ENCODE measurements at regions not wholly inside any gene's neighbourhood (a gene's known extent, or its start where the extent isn't known, plus 50 kb on each side); places are given as distances from the start of the nearest gene placed in this dataset.

DNA sequence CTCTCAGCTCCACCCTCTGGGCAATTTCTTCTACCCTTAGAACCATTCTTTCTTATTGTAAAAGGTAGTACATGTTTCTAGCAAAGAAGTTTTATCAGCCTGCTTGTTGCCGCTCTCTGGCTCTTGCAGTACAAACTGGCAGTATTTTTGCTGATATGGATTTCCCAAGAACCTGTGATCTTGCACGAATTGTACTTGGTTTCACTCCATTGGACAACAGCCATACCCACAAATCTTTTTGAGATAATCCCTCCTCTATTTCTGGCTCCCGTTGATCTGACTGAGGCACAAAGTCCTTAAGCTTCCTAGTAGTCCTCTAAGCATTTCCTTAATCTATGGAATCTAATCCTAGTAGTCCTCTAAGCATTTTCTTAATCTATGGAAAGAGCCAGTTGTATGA lies 487.0 kb upstream of the PTCHD4 start:
- Histone ChIP-seq H2AFZ (ENCODE audit: control insufficient read depth, low read depth, low read length) (no peak overlapping the region), H3K9ac (ENCODE audit: control insufficient read depth, insufficient read depth, low read length) (no peak overlapping the region), H3K79me2 (ENCODE audit: control insufficient read depth, insufficient read depth, low read length) (no peaks in the 10 kb centered on the region), H3K4me2 (ENCODE audit: control insufficient read depth, insufficient read depth) (no peak overlapping the region), H3K9me3 (replicated peaks; ENCODE audit: control insufficient read depth, insufficient read depth, low read length) (no peaks in the 10 kb centered on the region), H4K20me1 (ENCODE audit: control insufficient read depth, insufficient read depth) (no peaks in the 10 kb centered on the region), H3K4me1 (ENCODE audit: control insufficient read depth, insufficient read depth, low read length) (no peaks in the 10 kb centered on the region), H3K4me3 (no peak overlapping the region), H3K36me3 (ENCODE audit: control insufficient read depth in 2 of 2, insufficient read depth in 2 of 2, low read length in 1 of 2) (no peaks in the 10 kb centered on the region), H3K27ac (ENCODE audit: control insufficient read depth, insufficient read depth) (no peak overlapping the region), H3K27me3 (replicated peaks in 1 of 2; ENCODE audit: control insufficient read depth in 2 of 2, insufficient read depth in 2 of 2, low read length in 1 of 2) (no peaks in the 10 kb centered on the region)
- POLR2A ChIA-PET: no interaction called here
- FAIRE-seq (no peak), ATAC-seq (no peak), DNase-seq (ENCODE audit: low read depth, low spot score) (no peak)
- no TSS peak for BruUV-seq (replicated peaks)
- RAD21 ChIA-PET (ENCODE audit: unreplicated experiment): no interaction called here
- TF ChIP-seq JUNB (IDR thresholded peaks at IDR 0.05): no peak
- TF ChIP-seq, protein P1, sequence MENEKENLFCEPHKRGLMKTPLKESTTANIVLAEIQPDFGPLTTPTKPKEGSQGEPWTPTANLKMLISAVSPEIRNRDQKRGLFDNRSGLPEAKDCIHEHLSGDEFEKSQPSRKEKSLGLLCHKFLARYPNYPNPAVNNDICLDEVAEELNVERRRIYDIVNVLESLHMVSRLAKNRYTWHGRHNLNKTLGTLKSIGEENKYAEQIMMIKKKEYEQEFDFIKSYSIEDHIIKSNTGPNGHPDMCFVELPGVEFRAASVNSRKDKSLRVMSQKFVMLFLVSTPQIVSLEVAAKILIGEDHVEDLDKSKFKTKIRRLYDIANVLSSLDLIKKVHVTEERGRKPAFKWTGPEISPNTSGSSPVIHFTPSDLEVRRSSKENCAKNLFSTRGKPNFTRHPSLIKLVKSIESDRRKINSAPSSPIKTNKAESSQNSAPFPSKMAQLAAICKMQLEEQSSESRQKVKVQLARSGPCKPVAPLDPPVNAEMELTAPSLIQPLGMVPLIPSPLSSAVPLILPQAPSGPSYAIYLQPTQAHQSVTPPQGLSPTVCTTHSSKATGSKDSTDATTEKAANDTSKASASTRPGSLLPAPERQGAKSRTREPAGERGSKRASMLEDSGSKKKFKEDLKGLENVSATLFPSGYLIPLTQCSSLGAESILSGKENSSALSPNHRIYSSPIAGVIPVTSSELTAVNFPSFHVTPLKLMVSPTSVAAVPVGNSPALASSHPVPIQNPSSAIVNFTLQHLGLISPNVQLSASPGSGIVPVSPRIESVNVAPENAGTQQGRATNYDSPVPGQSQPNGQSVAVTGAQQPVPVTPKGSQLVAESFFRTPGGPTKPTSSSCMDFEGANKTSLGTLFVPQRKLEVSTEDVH (IDR thresholded peaks at IDR 0.05; ENCODE audit: low read depth, partially characterized antibody): no peak
- no peak for TF ChIP-seq NR2C2 (IDR thresholded peaks at IDR 0.05; ENCODE audit: borderline replicate concordance, control insufficient read depth, insufficient read length, low read depth)
- no peak for TF ChIP-seq MTA3 (IDR thresholded peaks at IDR 0.05; ENCODE audit: borderline replicate concordance, low read length)
- no peak for TF ChIP-seq SP1 (IDR thresholded peaks at IDR 0.05; ENCODE audit: low read depth, low read length)
- TF ChIP-seq EED (IDR thresholded peaks at IDR 0.05; ENCODE audit: low read depth): no peak
- TF ChIP-seq, protein P2, sequence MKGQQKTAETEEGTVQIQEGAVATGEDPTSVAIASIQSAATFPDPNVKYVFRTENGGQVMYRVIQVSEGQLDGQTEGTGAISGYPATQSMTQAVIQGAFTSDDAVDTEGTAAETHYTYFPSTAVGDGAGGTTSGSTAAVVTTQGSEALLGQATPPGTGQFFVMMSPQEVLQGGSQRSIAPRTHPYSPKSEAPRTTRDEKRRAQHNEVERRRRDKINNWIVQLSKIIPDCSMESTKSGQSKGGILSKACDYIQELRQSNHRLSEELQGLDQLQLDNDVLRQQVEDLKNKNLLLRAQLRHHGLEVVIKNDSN (IDR thresholded peaks at IDR 0.05; ENCODE audit: borderline replicate concordance, extremely low read length, insufficient read depth, low read depth, low read length): no peak
- TF ChIP-seq, protein P3, sequence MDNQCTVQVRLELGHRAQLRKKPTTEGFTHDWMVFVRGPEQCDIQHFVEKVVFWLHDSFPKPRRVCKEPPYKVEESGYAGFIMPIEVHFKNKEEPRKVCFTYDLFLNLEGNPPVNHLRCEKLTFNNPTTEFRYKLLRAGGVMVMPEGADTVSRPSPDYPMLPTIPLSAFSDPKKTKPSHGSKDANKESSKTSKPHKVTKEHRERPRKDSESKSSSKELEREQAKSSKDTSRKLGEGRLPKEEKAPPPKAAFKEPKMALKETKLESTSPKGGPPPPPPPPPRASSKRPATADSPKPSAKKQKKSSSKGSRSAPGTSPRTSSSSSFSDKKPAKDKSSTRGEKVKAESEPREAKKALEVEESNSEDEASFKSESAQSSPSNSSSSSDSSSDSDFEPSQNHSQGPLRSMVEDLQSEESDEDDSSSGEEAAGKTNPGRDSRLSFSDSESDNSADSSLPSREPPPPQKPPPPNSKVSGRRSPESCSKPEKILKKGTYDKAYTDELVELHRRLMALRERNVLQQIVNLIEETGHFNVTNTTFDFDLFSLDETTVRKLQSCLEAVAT (IDR thresholded peaks at IDR 0.05): no peak
- TF ChIP-seq TCF12 (IDR thresholded peaks at IDR 0.05; ENCODE audit: low read depth, low read length): no peak
- no peak for TF ChIP-seq POU2F2 (IDR thresholded peaks at IDR 0.05; ENCODE audit: borderline replicate concordance, low read depth, low read length)
- TF ChIP-seq PML (IDR thresholded peaks at IDR 0.05; ENCODE audit: low read length): no peak
- TF ChIP-seq WRNIP1 (IDR thresholded peaks at IDR 0.05; ENCODE audit: borderline replicate concordance, low read depth, low read length): no peak
- TF ChIP-seq POLR2AphosphoS2 (IDR thresholded peaks at IDR 0.05; ENCODE audit: low read depth, low read length): no peak
- no peak for TF ChIP-seq BMI1 (IDR thresholded peaks at IDR 0.05; ENCODE audit: borderline replicate concordance)
- no peak for TF ChIP-seq SMAD5 (IDR thresholded peaks at IDR 0.05; ENCODE audit: low read depth)
- no peak for TF ChIP-seq FOS (IDR thresholded peaks at IDR 0.05; ENCODE audit: borderline replicate concordance, extremely low read depth, insufficient read length)
- no peak for TF ChIP-seq ZNF217 (IDR thresholded peaks at IDR 0.05)
- TF ChIP-seq RUNX3 (IDR thresholded peaks at IDR 0.05; ENCODE audit: low read length): no peak
- no peak for TF ChIP-seq RBBP5 (conservative IDR thresholded peaks at IDR 0.05)
- TF ChIP-seq CHD4 (IDR thresholded peaks at IDR 0.05): no peak
- intact Hi-C loops (cut with micrococcal nuclease; ENCODE audit: unreplicated experiment): no loop called here
- in situ Hi-C loops (cut with MboI): no loop called here
- SMC1A ChIA-PET (ENCODE audit: uncharacterized antibody, unreplicated experiment): no interaction called here
- CTCF ChIA-PET: no interaction called here
- WGBS (ENCODE audit: insufficient coverage, insufficient replicate concordance, low lambda C conversion rate, missing lambda C conversion rate): 34% methylated on average over 3 of the region's 3 CpGs

Data from GM12878 (cell line).